ENCODE measurements at regions not wholly inside any gene's neighbourhood (a gene's known extent, or its start where the extent isn't known, plus 50 kb on each side); places are given as distances from the start of the nearest gene placed in this dataset.

DNA sequence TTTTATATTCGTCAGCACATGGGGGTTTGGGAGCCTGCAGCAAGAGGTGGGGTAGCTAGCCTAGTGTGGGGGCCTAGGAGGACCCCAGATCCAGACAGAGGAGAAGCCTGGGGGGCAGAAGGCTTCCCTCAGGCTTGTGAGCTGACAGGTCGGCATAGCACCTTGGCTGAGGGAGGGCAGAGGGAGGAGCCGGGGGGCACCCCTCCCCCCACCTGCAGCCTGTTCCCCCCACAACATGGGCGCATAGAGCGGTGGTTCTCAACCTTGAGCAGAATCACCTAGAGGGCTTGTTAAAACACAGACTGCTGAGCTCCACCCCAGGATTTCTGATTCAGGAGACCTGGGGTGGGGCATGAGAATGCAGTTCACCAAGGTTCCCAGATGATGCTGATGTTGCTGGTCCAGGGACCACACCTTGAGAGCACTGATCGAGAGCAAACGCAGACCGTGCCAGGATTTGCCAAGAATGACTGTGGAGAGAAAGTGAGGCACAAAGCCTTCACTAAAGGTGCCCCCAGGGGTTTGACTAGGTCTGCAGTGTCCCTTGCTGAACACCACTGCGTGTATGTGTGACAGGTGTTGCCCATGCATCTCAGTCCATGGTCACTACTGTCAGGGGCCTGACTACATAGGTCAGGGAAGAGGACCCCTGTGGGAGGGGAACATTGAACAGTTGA, 163.3 kb downstream of the MACROH2A1 start:
- TF ChIP-seq, protein P1, sequence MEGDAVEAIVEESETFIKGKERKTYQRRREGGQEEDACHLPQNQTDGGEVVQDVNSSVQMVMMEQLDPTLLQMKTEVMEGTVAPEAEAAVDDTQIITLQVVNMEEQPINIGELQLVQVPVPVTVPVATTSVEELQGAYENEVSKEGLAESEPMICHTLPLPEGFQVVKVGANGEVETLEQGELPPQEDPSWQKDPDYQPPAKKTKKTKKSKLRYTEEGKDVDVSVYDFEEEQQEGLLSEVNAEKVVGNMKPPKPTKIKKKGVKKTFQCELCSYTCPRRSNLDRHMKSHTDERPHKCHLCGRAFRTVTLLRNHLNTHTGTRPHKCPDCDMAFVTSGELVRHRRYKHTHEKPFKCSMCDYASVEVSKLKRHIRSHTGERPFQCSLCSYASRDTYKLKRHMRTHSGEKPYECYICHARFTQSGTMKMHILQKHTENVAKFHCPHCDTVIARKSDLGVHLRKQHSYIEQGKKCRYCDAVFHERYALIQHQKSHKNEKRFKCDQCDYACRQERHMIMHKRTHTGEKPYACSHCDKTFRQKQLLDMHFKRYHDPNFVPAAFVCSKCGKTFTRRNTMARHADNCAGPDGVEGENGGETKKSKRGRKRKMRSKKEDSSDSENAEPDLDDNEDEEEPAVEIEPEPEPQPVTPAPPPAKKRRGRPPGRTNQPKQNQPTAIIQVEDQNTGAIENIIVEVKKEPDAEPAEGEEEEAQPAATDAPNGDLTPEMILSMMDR (IDR thresholded peaks at IDR 0.05; ENCODE audit: low read depth, low read length, poor library complexity, severe bottlenecking), result no peak
- TF ChIP-seq EZH2phosphoT487 (IDR thresholded peaks at IDR 0.05; ENCODE audit: borderline replicate concordance, low read length), result no peak
